HTR-8/SVneo (cell line): ENCODE measurements at regions not wholly inside any gene's neighbourhood (a gene's known extent, or its start where the extent isn't known, plus 50 kb on each side); places are given as distances from the start of the nearest gene placed in this dataset.

Experiments used
- DNase-seq: peaks from one replicate; pipeline ENCODE4 v3.0.0; 2011; ENCODE audit warnings: low spot score, mixed read lengths; ENCODE audit not compliant: insufficient read length
- FAIRE-seq: peaks from 2 replicates; lab custom pipeline; 2011; peaks lifted over from hg19 to GRCh38; lab: Jason Lieb, UNC

- FAIRE-seq (no peak), DNase-seq (no peak)
Observed at GRCh38 chr20:43809206-43809819, 82.5 kb upstream of the GTSF1L start.

- DNase-seq (no peak), FAIRE-seq (no peak)
Observed at GRCh38 chr20:43804781-43805180, 78.0 kb upstream of the GTSF1L start.

- no peak for DNase-seq
- no peak for FAIRE-seq
Observed at GRCh38 chr20:43803276-43803675, 76.5 kb upstream of the GTSF1L start.

GRCh38 chr20:43800186-43800585 lies 73.4 kb upstream of the GTSF1L start:
- no peak for DNase-seq
- peak; percentile 40 for FAIRE-seq

GRCh38 chr20:43799741-43800140 lies 72.9 kb upstream of the GTSF1L start:
- DNase-seq = no peak

GRCh38 chr20:43799150-43799711 lies 72.4 kb upstream of the GTSF1L start:
- no peak for FAIRE-seq
- DNase-seq = no peak

More at GRCh38 chr20:43799741-43800140, 72.9 kb upstream of the GTSF1L start:
- peak; percentile 20 for FAIRE-seq

- FAIRE-seq (peak; percentile 67), DNase-seq (no peak)
Observed at GRCh38 chr20:43798291-43799149, 71.7 kb upstream of the GTSF1L start.

GRCh38 chr20:43794326-43794725 lies 67.5 kb upstream of the GTSF1L start:
- peak; percentile 26 for FAIRE-seq
- DNase-seq = no peak

- FAIRE-seq = no peak
- DNase-seq = no peak
Observed at GRCh38 chr20:43789593-43789992, 62.8 kb upstream of the GTSF1L start.

- DNase-seq (no peak), FAIRE-seq (no peak)
Observed at GRCh38 chr20:43787937-43788336, 61.1 kb upstream of the GTSF1L start.

GRCh38 chr20:43786885-43787284 lies 60.1 kb upstream of the GTSF1L start:
- FAIRE-seq (peak; percentile 4), DNase-seq (no peak)

- DNase-seq (no peak), FAIRE-seq (no peak)
Observed at GRCh38 chr20:43781215-43781614, 54.4 kb upstream of the GTSF1L start.

- FAIRE-seq = peak; percentile 4
- DNase-seq = no peak
Observed at GRCh38 chr20:43778375-43778774, 51.6 kb upstream of the GTSF1L start.

GRCh38 chr20:43776691-43777090 lies 49.9 kb upstream of the GTSF1L start:
- DNase-seq = no peak
- no peak for FAIRE-seq
